ENCODE measurements at regions not wholly inside any gene's neighbourhood (a gene's known extent, or its start where the extent isn't known, plus 50 kb on each side); places are given as distances from the start of the nearest gene placed in this dataset.

GRCh38 chr2:67631483-67631882 lies 234.3 kb downstream of the ETAA1 start:
- DNase-seq: no peak
- Histone ChIP-seq H3K27ac (no peak overlapping the region), H3K36me3 (no peaks in the 10 kb centered on the region), H3K27me3 (no peaks in the 10 kb centered on the region), H3K4me1 (no peaks in the 10 kb centered on the region), H3K9me3 (no peaks in the 10 kb centered on the region), H3K4me3 (replicated peaks in 1 of 3) (no peak overlapping the region)
- TF ChIP-seq CTCF (IDR thresholded peaks at IDR 0.05) (no peak), POLR2A (IDR thresholded peaks at IDR 0.05) (no peak)
- intact Hi-C loops (cut with DNase I): no loop called here

- Histone ChIP-seq H3K4me3 (replicated peaks in 1 of 3) (no peak overlapping the region), H3K4me1 (no peaks in the 10 kb centered on the region), H3K36me3 (no peaks in the 10 kb centered on the region), H3K27ac (no peak overlapping the region), H3K9me3 (no peaks in the 10 kb centered on the region), H3K27me3 (no peaks in the 10 kb centered on the region)
- WGBS, 2 donors: 76 to 89% methylated on average over 3 of the region's 3 CpGs
- TF ChIP-seq POLR2A (IDR thresholded peaks at IDR 0.05) (no peak), CTCF (IDR thresholded peaks at IDR 0.05) (no peak)
- DNase-seq: no peak
- intact Hi-C loops (cut with DNase I): no loop called here
These were observed 236.2 kb downstream of the ETAA1 start for GRCh38 chr2:67633212-67633856.

GRCh38 chr2:67638146-67638545 lies 241.0 kb downstream of the ETAA1 start:
- no peaks in the 10 kb centered on the region for H3K27me3 ChIP-seq
- 45 to 55% methylated on average over 3 of the region's 3 CpGs for WGBS, 2 donors
- intact Hi-C loops (cut with DNase I): no loop called here

GRCh38 chr2:67641312-67642045 lies 244.3 kb downstream of the ETAA1 start:
- Histone ChIP-seq H3K4me1 (no peaks in the 10 kb centered on the region), H3K27ac (no peak overlapping the region), H3K27me3 (no peaks in the 10 kb centered on the region), H3K36me3 (no peaks in the 10 kb centered on the region), H3K9me3 (no peaks in the 10 kb centered on the region), H3K4me3 (replicated peaks in 1 of 3) (no peak overlapping the region)
- 70 to 71% methylated on average over 3 of the region's 3 CpGs for WGBS, 2 donors
- intact Hi-C loops (cut with DNase I): no loop called here
- TF ChIP-seq POLR2A (IDR thresholded peaks at IDR 0.05) (no peak), CTCF (IDR thresholded peaks at IDR 0.05) (no peak)
- DNase-seq: no peak

More at GRCh38 chr2:67638146-67638545, 241.0 kb downstream of the ETAA1 start:
- Histone ChIP-seq H3K4me1 (no peaks in the 10 kb centered on the region), H3K27ac (no peak overlapping the region), H3K9me3 (no peaks in the 10 kb centered on the region), H3K4me3 (replicated peaks in 1 of 3) (no peak overlapping the region), H3K36me3 (no peaks in the 10 kb centered on the region)
- no peak for DNase-seq
- TF ChIP-seq POLR2A (IDR thresholded peaks at IDR 0.05) (no peak), CTCF (IDR thresholded peaks at IDR 0.05) (no peak)

- Histone ChIP-seq H3K36me3 (no peaks in the 10 kb centered on the region), H3K4me1 (no peaks in the 10 kb centered on the region), H3K4me3 (replicated peaks in 1 of 3) (no peak overlapping the region), H3K27me3 (no peaks in the 10 kb centered on the region), H3K27ac (no peak overlapping the region), H3K9me3 (no peaks in the 10 kb centered on the region)
- TF ChIP-seq CTCF (IDR thresholded peaks at IDR 0.05) (no peak), POLR2A (IDR thresholded peaks at IDR 0.05) (no peak)
- no peak for DNase-seq
- 48 to 50% methylated on average over 4 of the region's 4 CpGs for WGBS, 2 donors
- intact Hi-C loops (cut with DNase I): no loop called here
These were observed 244.9 kb downstream of the ETAA1 start for GRCh38 chr2:67642046-67642382.
